DMS 273 treated with DMSO at 0.1 percent for 48 hours (cell line): ENCODE measurements at regions not wholly inside any gene's neighbourhood (a gene's known extent, or its start where the extent isn't known, plus 50 kb on each side); places are given as distances from the start of the nearest gene placed in this dataset.

Source experiments
- DNase-seq: peaks from one replicate; lab custom pipeline; 2025; lab: John Stamatoyannopoulos, UW

GRCh38 chr9:25613709-25614108 lies 64.5 kb downstream of the TUSC1 start:
- DNase-seq = no peak

- DNase-seq = no peak
Measured at GRCh38 chr9:25603106-25603505, 75.1 kb downstream of the TUSC1 start.

- DNase-seq = no peak
Measured at GRCh38 chr9:25602400-25603044, 75.7 kb downstream of the TUSC1 start.

- DNase-seq = no peak
Measured at GRCh38 chr9:25600501-25600900, 77.7 kb downstream of the TUSC1 start.

GRCh38 chr9:25584611-25585010 lies 93.6 kb downstream of the TUSC1 start:
- no peak for DNase-seq

GRCh38 chr9:25573281-25573680 lies 105.0 kb downstream of the TUSC1 start:
- no peak for DNase-seq

- no peak for DNase-seq
Measured at GRCh38 chr9:25571491-25571890, 106.8 kb downstream of the TUSC1 start.

DNA sequence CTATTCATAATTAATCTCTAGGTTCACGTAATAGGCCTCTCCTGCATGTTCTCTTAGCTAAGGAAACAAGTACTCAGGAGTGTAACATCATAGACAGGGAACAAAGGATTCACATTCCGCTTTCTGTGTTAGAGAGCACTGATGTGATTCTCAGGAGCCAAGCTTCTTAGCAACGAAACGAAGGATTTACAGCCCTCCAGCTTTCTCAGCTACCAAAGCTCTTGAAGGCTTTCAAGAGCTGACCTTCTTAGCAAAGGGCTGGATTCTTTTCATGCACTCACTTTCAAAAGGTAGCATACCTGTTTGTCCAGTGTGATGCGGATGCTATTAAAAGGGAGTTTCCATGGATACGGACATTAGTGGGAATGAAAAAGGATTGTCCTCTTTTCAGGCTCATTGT lies 107.4 kb downstream of the TUSC1 start:
- DNase-seq = no peak

DNA sequence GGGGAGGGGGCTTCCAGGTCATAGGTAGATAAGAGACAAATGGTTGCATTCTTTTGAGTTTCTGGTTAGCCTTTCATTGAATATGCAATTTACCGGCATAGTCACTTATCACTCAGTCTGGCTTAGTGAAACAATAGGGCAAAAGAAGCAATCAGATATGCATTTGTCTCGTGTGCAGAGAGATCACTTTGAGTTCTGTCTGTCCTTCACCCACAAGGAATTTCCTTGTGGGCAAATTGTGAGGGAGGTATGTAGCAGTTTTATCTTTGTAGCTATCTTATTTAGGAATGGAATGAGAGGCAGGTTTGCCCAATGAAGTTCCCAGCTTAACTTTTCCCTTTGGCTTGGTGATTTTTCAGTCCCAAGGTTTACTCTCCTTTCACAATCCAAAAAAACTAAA lies 116.1 kb downstream of the TUSC1 start:
- no peak for DNase-seq

DNA sequence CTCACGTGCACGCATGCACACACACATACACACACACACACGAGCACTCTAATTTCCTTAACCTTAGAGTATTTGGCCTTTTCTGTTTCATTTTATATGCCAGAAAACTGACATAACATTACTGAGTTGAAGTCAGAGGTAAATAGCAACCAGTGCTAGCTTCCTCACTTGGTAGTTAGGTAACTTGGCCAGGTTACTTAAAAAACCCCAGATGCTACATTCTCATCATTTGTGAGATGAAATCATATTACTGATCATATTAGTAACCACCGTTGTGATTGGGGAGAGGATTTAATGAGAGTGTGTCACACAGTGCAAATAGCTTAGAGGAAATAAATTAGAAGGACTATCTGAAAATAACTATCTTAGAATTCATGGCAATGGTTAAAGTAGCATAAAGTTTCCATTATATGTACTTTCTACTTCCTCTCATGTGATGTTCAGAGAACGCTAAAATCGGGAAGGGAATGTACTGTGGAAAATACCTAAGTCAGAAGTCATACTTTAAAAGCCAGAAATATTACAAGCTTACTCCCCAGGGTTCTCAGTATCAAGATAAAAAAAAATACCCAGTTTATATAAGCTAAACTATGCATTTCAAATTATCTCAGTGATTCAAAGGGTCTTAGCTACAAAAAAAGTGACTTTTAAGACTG lies 120.5 kb downstream of the TUSC1 start:
- no peak for DNase-seq

- no peak for DNase-seq
Measured at GRCh38 chr9:25556540-25556939, 121.7 kb downstream of the TUSC1 start.

DNA sequence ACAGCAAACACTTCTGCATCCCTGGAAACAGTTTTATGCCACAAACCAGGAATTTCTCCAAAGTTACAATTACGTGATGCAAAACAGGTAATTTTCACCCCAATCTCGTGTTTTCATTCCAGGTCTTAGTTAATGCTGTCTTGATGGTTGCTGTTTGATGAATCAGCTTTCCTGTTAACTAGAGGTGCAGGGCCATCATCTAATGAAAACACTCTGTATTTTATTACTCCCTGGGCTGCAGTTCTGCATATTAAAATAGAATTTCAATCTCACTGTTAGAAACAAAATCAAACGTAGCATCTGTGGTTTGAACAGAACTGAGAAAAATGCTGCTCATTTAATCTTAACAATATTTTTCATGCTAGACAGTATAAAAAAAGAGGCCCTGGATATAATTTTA lies 129.4 kb downstream of the TUSC1 start:
- DNase-seq = no peak

DNA sequence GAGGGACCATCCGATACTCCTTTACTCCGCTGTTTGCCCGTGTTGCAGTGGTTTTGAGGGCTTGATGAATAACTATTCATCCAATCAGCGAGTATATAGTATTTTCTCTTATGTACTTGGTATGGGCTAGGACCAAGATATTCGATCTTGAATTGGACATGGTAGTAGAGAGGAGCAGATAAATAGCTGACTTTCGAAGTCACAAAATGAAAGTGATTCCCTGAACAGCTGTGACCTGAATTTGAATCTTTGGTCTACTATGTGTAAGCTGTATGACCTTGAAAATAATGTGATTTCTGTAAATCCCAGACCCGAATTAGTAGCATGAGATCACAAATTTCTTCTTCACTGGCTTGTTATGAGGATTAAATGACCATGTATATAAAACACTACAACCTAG lies 134.4 kb downstream of the TUSC1 start:
- DNase-seq = no peak

DNA sequence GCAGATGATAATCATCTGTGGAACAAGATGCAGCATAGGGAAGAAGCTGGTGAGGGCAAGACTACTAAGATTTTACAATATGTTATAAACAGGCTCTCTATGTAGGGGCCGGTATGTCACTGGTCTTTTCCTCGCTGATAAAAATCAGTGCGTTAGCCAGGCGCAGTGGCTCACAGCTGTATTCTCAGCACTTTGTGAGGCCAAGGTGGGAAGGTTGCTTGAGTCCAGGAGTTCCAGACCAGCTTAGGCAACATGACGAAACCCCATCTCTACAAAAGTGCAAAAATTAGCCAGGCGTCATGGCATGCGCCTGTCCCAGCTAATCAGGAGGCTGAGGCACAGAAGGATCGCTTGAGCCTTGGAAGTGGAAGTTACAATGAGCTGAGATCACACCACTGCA lies 135.9 kb downstream of the TUSC1 start:
- no peak for DNase-seq

- DNase-seq = no peak
Measured at GRCh38 chr9:25537808-25538207, 140.4 kb downstream of the TUSC1 start.

GRCh38 chr9:25519286-25519685 lies 159.0 kb downstream of the TUSC1 start:
- DNase-seq = no peak

- DNase-seq = no peak
Measured at GRCh38 chr9:25517701-25518100, 160.5 kb downstream of the TUSC1 start.

- DNase-seq = no peak
Measured at GRCh38 chr9:25513509-25514033, 164.7 kb downstream of the TUSC1 start.

- no peak for DNase-seq
Measured at GRCh38 chr9:25505644-25506043, 172.6 kb downstream of the TUSC1 start.

- DNase-seq = no peak
Measured at GRCh38 chr9:25481372-25481771, 196.9 kb downstream of the TUSC1 start.

DNA sequence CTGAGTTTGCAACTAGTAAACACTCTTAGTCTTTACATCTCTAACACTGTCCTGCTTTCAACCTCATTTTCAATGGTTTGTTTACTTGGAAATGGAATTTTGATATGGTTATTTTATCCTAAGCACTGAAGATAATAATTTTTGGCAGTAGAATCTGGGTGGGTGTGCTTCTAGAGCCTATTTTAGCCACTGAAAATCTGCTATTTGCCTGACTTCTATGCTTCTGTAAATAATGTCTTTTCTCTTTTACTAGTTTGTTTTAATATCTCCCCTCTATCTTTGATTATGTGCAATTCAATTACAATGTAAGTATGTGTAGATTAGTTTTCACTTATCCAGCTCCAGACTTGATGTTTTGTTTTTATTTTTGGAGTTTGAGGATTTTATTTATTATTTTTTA lies 197.5 kb downstream of the TUSC1 start:
- no peak for DNase-seq

DNA sequence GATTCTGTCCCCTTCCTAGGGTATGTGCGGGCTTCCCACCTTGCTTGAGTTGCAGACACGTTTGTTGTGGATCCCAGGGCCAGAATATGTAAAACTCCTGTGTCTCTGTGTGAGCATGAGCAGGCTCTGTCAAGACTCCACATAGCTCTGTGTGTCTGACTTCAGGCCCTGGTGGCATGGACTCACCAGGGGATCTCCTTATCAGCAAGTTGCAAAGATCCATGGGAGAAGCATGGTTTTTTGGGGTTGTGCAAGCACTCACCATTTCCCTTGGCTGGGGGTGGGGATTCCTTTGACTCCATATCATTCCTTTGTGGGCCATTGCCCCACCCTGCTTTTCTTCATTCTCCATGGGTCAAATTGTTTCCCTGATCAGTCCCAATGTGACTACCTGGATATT lies 205.6 kb downstream of the TUSC1 start:
- DNase-seq = no peak

DNA sequence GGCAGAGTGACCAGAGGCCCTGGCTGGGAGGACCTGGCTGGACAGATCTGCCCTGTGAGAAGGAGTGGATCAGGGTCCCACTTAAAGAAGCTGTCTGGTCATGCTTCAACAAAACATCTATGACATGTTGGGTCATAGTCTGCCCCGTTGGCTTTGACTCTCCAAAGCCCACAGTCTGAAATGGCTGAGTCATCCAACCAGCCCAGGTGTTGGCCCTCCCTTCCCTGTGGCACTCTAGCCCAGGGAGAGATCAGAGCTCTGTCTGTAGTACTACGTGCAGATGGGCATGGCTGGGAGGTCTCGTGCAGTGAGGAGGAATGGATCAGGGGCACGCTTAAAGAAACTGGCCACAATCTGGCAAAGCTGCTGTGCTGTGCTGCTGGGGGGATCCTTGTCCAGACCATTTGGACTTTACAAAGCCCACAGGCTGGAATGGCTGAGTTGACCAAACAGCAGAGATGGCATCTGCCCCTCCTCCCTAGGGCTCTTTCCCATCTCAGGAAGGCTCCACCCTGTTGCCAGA lies 206.1 kb downstream of the TUSC1 start:
- DNase-seq = no peak

GRCh38 chr9:25461416-25461815 lies 216.8 kb downstream of the TUSC1 start:
- no peak for DNase-seq
